HG02610 (cell line): ENCODE measurements at regions not wholly inside any gene's neighbourhood (a gene's known extent, or its start where the extent isn't known, plus 50 kb on each side); places are given as distances from the start of the nearest gene placed in this dataset.

ENCODE experiments used
- ATAC-seq: cut with Tn5 transposase; IDR thresholded peaks from one replicate; pipeline ENCODE4 v1.9.1; 2021; ENCODE audit warnings: mild to moderate bottlenecking, moderate library complexity; ENCODE audit not compliant: unreplicated experiment

- no peak for ATAC-seq
These were observed 301.9 kb upstream of the SALL3 start for GRCh38 chr18:78677483-78678317.

- no peak for ATAC-seq
These were observed 301.3 kb upstream of the SALL3 start for GRCh38 chr18:78678318-78678695.

- no peak for ATAC-seq
These were observed 300.6 kb upstream of the SALL3 start for GRCh38 chr18:78679031-78679430.

GRCh38 chr18:78679613-78680260 is 299.9 kb upstream of the SALL3 start:
- ATAC-seq, result no peak

GRCh38 chr18:78681396-78681795 is 298.2 kb upstream of the SALL3 start:
- ATAC-seq, result no peak

- no peak for ATAC-seq
These were observed 297.7 kb upstream of the SALL3 start for GRCh38 chr18:78681934-78682333.

GRCh38 chr18:78682716-78683115 is 296.9 kb upstream of the SALL3 start:
- no peak for ATAC-seq

GRCh38 chr18:78683191-78684010 is 296.2 kb upstream of the SALL3 start:
- ATAC-seq, result no peak

- ATAC-seq, result no peak
These were observed 294.2 kb upstream of the SALL3 start for GRCh38 chr18:78685250-78685979.

- no peak for ATAC-seq
These were observed 293.6 kb upstream of the SALL3 start for GRCh38 chr18:78685980-78686530.

GRCh38 chr18:78686976-78687685 is 292.5 kb upstream of the SALL3 start:
- ATAC-seq, result no peak

GRCh38 chr18:78687736-78688135 is 291.9 kb upstream of the SALL3 start:
- ATAC-seq, result no peak

GRCh38 chr18:78688249-78688648 is 291.4 kb upstream of the SALL3 start:
- no peak for ATAC-seq

GRCh38 chr18:78688916-78689315 is 290.7 kb upstream of the SALL3 start:
- no peak for ATAC-seq

- no peak for ATAC-seq
These were observed 290.0 kb upstream of the SALL3 start for GRCh38 chr18:78689606-78690005.

- peak; percentile 63 for ATAC-seq
These were observed 287.5 kb upstream of the SALL3 start for GRCh38 chr18:78692105-78692504.

GRCh38 chr18:78693429-78693828 is 286.2 kb upstream of the SALL3 start:
- ATAC-seq, result no peak

GRCh38 chr18:78696698-78697435 is 282.8 kb upstream of the SALL3 start:
- no peak for ATAC-seq

- ATAC-seq, result no peak
These were observed 282.2 kb upstream of the SALL3 start for GRCh38 chr18:78697446-78697845.
